Upper lobe of right lung (tissue), 1 donor: ENCODE measurements at regions not wholly inside any gene's neighbourhood (a gene's known extent, or its start where the extent isn't known, plus 50 kb on each side); places are given as distances from the start of the nearest gene placed in this dataset.

ENCODE experiments used
- ATAC-seq: fragments of 200-7000 bp; cut with Tn5 transposase; one replicate; pipeline ENCODE4 v1.9.1; 2020; ENCODE audit warnings: mild to moderate bottlenecking, moderate library complexity
- DNase-seq: peaks from one replicate; pipeline ENCODE4 v3.0.0-alpha.2; 2020
- H3K27ac ChIP-seq: fragments of 200-600 bp; one replicate; pipeline ENCODE4 v1.8.0; 2022
- H3K27me3 ChIP-seq: fragments of 200-600 bp; one replicate; pipeline ENCODE4 v1.8.0; 2022; ENCODE audit warnings: mild to moderate bottlenecking
- H3K36me3 ChIP-seq: fragments of 200-600 bp; one replicate; pipeline ENCODE4 v1.8.0; 2022
- H3K4me1 ChIP-seq: fragments of 200-600 bp; one replicate; pipeline ENCODE4 v1.8.0; 2022
- H3K4me3 ChIP-seq: fragments of 200-600 bp; one replicate; pipeline ENCODE4 v1.8.0; 2022; ENCODE audit warnings: mild to moderate bottlenecking
- H3K9me3 ChIP-seq: fragments of 200-600 bp; one replicate; pipeline ENCODE4 v1.8.0; 2022
- CTCF ChIP-seq: fragments of 200-600 bp; IDR thresholded peaks from one replicate; pipeline ENCODE4 v1.8.0; 2022; ENCODE audit warnings: antibody characterized with exemption
- intact Hi-C: fragments of 100-400 bp; cut with DNase I; formaldehyde crosslinking; loops from one replicate; pipeline ENCODE4 v1.11.0; 2022
- donor health status: DM: no; HTN: yes; CAD: no; lungs with severe emphysema.

- Histone ChIP-seq H3K36me3 (no peaks in the 10 kb centered on the region), H3K4me1 (peaks cover 5% of the 10 kb centered on the region), H3K9me3 (no peaks in the 10 kb centered on the region), H3K27me3 (no peaks in the 10 kb centered on the region), H3K27ac (no peak overlapping the region), H3K4me3 (no peak overlapping the region)
- intact Hi-C loops, result no loop called here
- no peak for TF ChIP-seq CTCF
- ATAC-seq (no peak), DNase-seq (peak; percentile 51)
Observed at GRCh38 chr16:85412911-85413520, 200.1 kb upstream of the GSE1 start.

GRCh38 chr16:85413691-85414663, 199.1 kb upstream of the GSE1 start:
- ATAC-seq, result no peak
- intact Hi-C loops, result no loop called here
- H3K27ac ChIP-seq, result no peak overlapping the region

GRCh38 chr16:85415196-85416090, 197.7 kb upstream of the GSE1 start:
- no peak for TF ChIP-seq CTCF
- Histone ChIP-seq H3K27ac (no peak overlapping the region), H3K9me3 (no peaks in the 10 kb centered on the region), H3K4me3 (no peak overlapping the region), H3K4me1 (peaks cover 5% of the 10 kb centered on the region), H3K36me3 (no peaks in the 10 kb centered on the region), H3K27me3 (no peaks in the 10 kb centered on the region)
- ATAC-seq (no peak), DNase-seq (peak; percentile 59)
- intact Hi-C loops, result no loop called here

More at GRCh38 chr16:85413691-85414663, 199.1 kb upstream of the GSE1 start:
- Histone ChIP-seq H3K4me1 (peaks cover 5% of the 10 kb centered on the region), H3K36me3 (no peaks in the 10 kb centered on the region), H3K27me3 (no peaks in the 10 kb centered on the region), H3K4me3 (no peak overlapping the region), H3K9me3 (no peaks in the 10 kb centered on the region)
- DNase-seq, result no peak
- no peak for TF ChIP-seq CTCF

- intact Hi-C loops, result no loop called here
- Histone ChIP-seq H3K9me3 (no peaks in the 10 kb centered on the region), H3K4me3 (peak overlapping the region; percentile 27), H3K27ac (no peak overlapping the region), H3K36me3 (no peaks in the 10 kb centered on the region), H3K27me3 (no peaks in the 10 kb centered on the region), H3K4me1 (peaks cover 5% of the 10 kb centered on the region)
- TF ChIP-seq CTCF, result peak; percentile 80
- DNase-seq (peak; percentile 94), ATAC-seq (peak; percentile 93)
Observed at GRCh38 chr16:85416228-85417109, 196.7 kb upstream of the GSE1 start.
